KG1 (cell line): ENCODE measurements at regions not wholly inside any gene's neighbourhood (a gene's known extent, or its start where the extent isn't known, plus 50 kb on each side); places are given as distances from the start of the nearest gene placed in this dataset.
"Not testable (repeated sequence)": the region's sequence is repeated elsewhere in the genome, so short reads cannot be mapped to it uniquely, and the experiment has no call there.

Source experiments
- DNase-seq: peaks from one replicate; lab custom pipeline; 2025; lab: John Stamatoyannopoulos, UW

GRCh38 chr4:19030536-19030935, 1009.0 kb upstream of the LCORL start:
- no peak for DNase-seq

GRCh38 chr4:19030048-19030447, 1008.5 kb upstream of the LCORL start:
- DNase-seq, result no peak

- no peak for DNase-seq
Measured at GRCh38 chr4:19026281-19026680, 1004.7 kb upstream of the LCORL start.

- DNase-seq, result no peak
Measured at GRCh38 chr4:19025031-19025430, 1003.5 kb upstream of the LCORL start.

GRCh38 chr4:19024047-19024446, 1002.5 kb upstream of the LCORL start:
- DNase-seq, result no peak

- no peak for DNase-seq
Measured at GRCh38 chr4:19021617-19022016, 1000.1 kb upstream of the LCORL start.

GRCh38 chr4:19016550-19016949, 995.0 kb upstream of the LCORL start:
- not testable (repeated sequence) for DNase-seq

GRCh38 chr4:19014594-19014993, 993.0 kb upstream of the LCORL start:
- no peak for DNase-seq

GRCh38 chr4:19010761-19011160, 989.2 kb upstream of the LCORL start:
- no peak for DNase-seq

GRCh38 chr4:19009881-19010280, 988.3 kb upstream of the LCORL start:
- DNase-seq, result no peak

GRCh38 chr4:19005211-19005610, 983.7 kb upstream of the LCORL start:
- DNase-seq, result no peak

GRCh38 chr4:19002170-19002569, 980.6 kb upstream of the LCORL start:
- DNase-seq, result no peak

GRCh38 chr4:18999595-18999994, 978.0 kb upstream of the LCORL start:
- no peak for DNase-seq

GRCh38 chr4:18981234-18981615, 959.7 kb upstream of the LCORL start:
- no peak for DNase-seq

- DNase-seq, result no peak
Measured at GRCh38 chr4:18980516-18981233, 959.1 kb upstream of the LCORL start.

GRCh38 chr4:18976884-18977283, 955.3 kb upstream of the LCORL start:
- no peak for DNase-seq

GRCh38 chr4:18975916-18976808, 954.6 kb upstream of the LCORL start:
- DNase-seq, result no peak

- no peak for DNase-seq
Measured at GRCh38 chr4:18973296-18973695, 951.7 kb upstream of the LCORL start.

GRCh38 chr4:18961879-18962278, 940.3 kb upstream of the LCORL start:
- DNase-seq, result no peak

- no peak for DNase-seq
Measured at GRCh38 chr4:18961266-18961665, 939.7 kb upstream of the LCORL start.

GRCh38 chr4:18957716-18958115, 936.2 kb upstream of the LCORL start:
- no peak for DNase-seq

- no peak for DNase-seq
Measured at GRCh38 chr4:18954538-18954937, 933.0 kb upstream of the LCORL start.

GRCh38 chr4:18953613-18954012, 932.1 kb upstream of the LCORL start:
- no peak for DNase-seq
